ENCODE measurements at regions not wholly inside any gene's neighbourhood (a gene's known extent, or its start where the extent isn't known, plus 50 kb on each side); places are given as distances from the start of the nearest gene placed in this dataset.
A peak's percentile ranks its signal among the peaks of the same experiment; 100 is the strongest.

- no peak for DNase-seq (ENCODE audit: low read depth)
- TF ChIP-seq CTCF (conservative IDR thresholded peaks at IDR 0.05; ENCODE audit: low read depth, low read length), result no peak
- no peak overlapping the region for H3K4me3 ChIP-seq (ENCODE audit: low read depth, low read length)
These were observed 994.1 kb upstream of the ACVR2A start for GRCh38 chr2:146850746-146851145.

GRCh38 chr2:146847846-146848245 lies 997.0 kb upstream of the ACVR2A start:
- no peak for DNase-seq (ENCODE audit: low read depth)
- no peak for TF ChIP-seq CTCF (conservative IDR thresholded peaks at IDR 0.05; ENCODE audit: low read depth, low read length)
- no peak overlapping the region for H3K4me3 ChIP-seq (ENCODE audit: low read depth, low read length)

GRCh38 chr2:146844226-146844990 lies 1000.4 kb upstream of the ACVR2A start:
- H3K4me3 ChIP-seq (ENCODE audit: low read depth, low read length), result peak overlapping the region; percentile 1
- no peak for TF ChIP-seq CTCF (conservative IDR thresholded peaks at IDR 0.05; ENCODE audit: low read depth, low read length)
- DNase-seq (ENCODE audit: low read depth), result no peak

- no peak overlapping the region for H3K4me3 ChIP-seq (ENCODE audit: low read depth, low read length)
- DNase-seq (ENCODE audit: low read depth), result peak; percentile 81
- TF ChIP-seq CTCF (conservative IDR thresholded peaks at IDR 0.05; ENCODE audit: low read depth, low read length), result no peak
These were observed 1007.0 kb upstream of the ACVR2A start for GRCh38 chr2:146837857-146838256.

GRCh38 chr2:146826388-146826787 lies 1018.4 kb upstream of the ACVR2A start:
- no peak for TF ChIP-seq CTCF (conservative IDR thresholded peaks at IDR 0.05; ENCODE audit: low read depth, low read length)
- no peak overlapping the region for H3K4me3 ChIP-seq (ENCODE audit: low read depth, low read length)
- no peak for DNase-seq (ENCODE audit: low read depth)

GRCh38 chr2:146821836-146822316 lies 1023.0 kb upstream of the ACVR2A start:
- no peak for TF ChIP-seq CTCF (conservative IDR thresholded peaks at IDR 0.05; ENCODE audit: low read depth, low read length)
- DNase-seq (ENCODE audit: low read depth), result no peak
- H3K4me3 ChIP-seq (ENCODE audit: low read depth, low read length), result no peak overlapping the region

- TF ChIP-seq CTCF (conservative IDR thresholded peaks at IDR 0.05; ENCODE audit: low read depth, low read length), result no peak
- H3K4me3 ChIP-seq (ENCODE audit: low read depth, low read length), result no peak overlapping the region
- DNase-seq (ENCODE audit: low read depth), result no peak
These were observed 1024.2 kb upstream of the ACVR2A start for GRCh38 chr2:146820672-146821071.
